IPS DF 6.9 (cell line): ENCODE measurements at regions not wholly inside any gene's neighbourhood (a gene's known extent, or its start where the extent isn't known, plus 50 kb on each side); places are given as distances from the start of the nearest gene placed in this dataset.
"Not testable (repeated sequence)": the region's sequence is repeated elsewhere in the genome, so short reads cannot be mapped to it uniquely, and the experiment has no call there.

Experiments used
- DNase-seq: peaks from one replicate; pipeline ENCODE4 v3.0.0-alpha.2; 2013; ENCODE audit warnings: low read depth, low spot score
- H3K27ac ChIP-seq: one replicate; pipeline ENCODE4 v1.5.1; 2013; ENCODE audit warnings: low read length, control low read depth
- H3K27me3 ChIP-seq: 2 replicates; pipeline ENCODE4 v1.6.1; 2013; ENCODE audit warnings: mild to moderate bottlenecking, low read length; ENCODE audit not compliant: control insufficient read depth, insufficient read depth
- H3K36me3 ChIP-seq: 2 replicates; pipeline ENCODE4 v1.6.1; 2013; ENCODE audit warnings: low read length; ENCODE audit not compliant: control insufficient read depth, insufficient read depth
- H3K4me1 ChIP-seq: 2 replicates; pipeline ENCODE4 v1.6.1; 2013; ENCODE audit warnings: low read length; ENCODE audit not compliant: control insufficient read depth, insufficient read depth
- H3K4me3 ChIP-seq: 2 replicates; pipeline ENCODE4 v1.5.1; 2013; ENCODE audit warnings: mild to moderate bottlenecking, low read length
- H3K9me3 ChIP-seq: 2 replicates; pipeline ENCODE4 v1.6.1; 2013; ENCODE audit warnings: low read length, inconsistent platforms; ENCODE audit not compliant: control insufficient read depth, insufficient read depth
- WGBS: extraction: QIAGEN DNeasy Blood & Tissue Kit; methylation state at CpG from one replicate; pipeline ENCODE4 v1.1.7; 2013; ENCODE audit warnings: mixed read lengths, missing lambda C conversion rate; ENCODE audit not compliant: insufficient read length, insufficient coverage; 5-methylcytosine and 5-hydroxymethylcytosine counted together

- H3K4me1 ChIP-seq, H3K27ac ChIP-seq, H3K27me3 ChIP-seq, H3K9me3 ChIP-seq, H3K4me3 ChIP-seq, DNase-seq, H3K36me3 ChIP-seq: not testable (repeated sequence)
- no CpG with 5 or more reads among the region's 8 CpGs for WGBS
Observed at GRCh38 chr1:182307486-182307885, 84.1 kb downstream of the GLUL start.

GRCh38 chr1:182305861-182306260 is 85.7 kb downstream of the GLUL start:
- no peak for DNase-seq
- Histone ChIP-seq H3K9me3 (no peaks in the 10 kb centered on the region), H3K4me3 (no peak overlapping the region), H3K36me3 (no peaks in the 10 kb centered on the region), H3K27ac (no peak overlapping the region), H3K4me1 (peaks cover 2% of the 10 kb centered on the region; the same call in 1 of the 2 replicates), H3K27me3 (no peaks in the 10 kb centered on the region)

DNA sequence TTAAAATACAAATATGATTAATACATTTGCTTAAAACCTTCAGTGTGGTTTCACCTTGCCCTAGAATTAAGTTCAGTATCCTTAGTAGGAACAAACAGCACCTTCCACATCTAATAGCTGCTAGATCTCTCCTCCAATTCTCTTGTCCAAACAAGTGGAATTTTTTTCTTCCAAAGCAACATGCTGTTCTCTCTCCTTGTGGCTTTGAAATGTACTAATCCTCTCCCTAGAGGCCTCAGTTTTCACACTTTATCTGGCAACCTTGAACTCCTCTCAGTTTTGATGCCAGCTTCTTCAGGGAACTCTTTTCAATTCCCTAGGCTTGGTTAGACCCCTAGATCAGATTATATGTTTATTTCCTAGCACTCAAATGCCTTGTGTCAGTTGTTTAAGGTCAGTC is 87.0 kb downstream of the GLUL start:
- Histone ChIP-seq H3K4me3 (no peak overlapping the region), H3K27ac (no peak overlapping the region), H3K36me3 (no peaks in the 10 kb centered on the region), H3K27me3 (no peaks in the 10 kb centered on the region), H3K4me1 (peaks cover 4% of the 10 kb centered on the region), H3K9me3 (no peaks in the 10 kb centered on the region)
- DNase-seq, result no peak

- no peak overlapping the region for H3K27ac ChIP-seq
- H3K27me3 ChIP-seq, result no peaks in the 10 kb centered on the region
- peaks cover 4% of the 10 kb centered on the region; the same call in 1 of the 2 replicates for H3K4me1 ChIP-seq
- H3K36me3 ChIP-seq, result no peaks in the 10 kb centered on the region
- no peak for DNase-seq
- H3K9me3 ChIP-seq, result no peaks in the 10 kb centered on the region
- WGBS, result no CpG with 5 or more reads among the region's 3 CpGs
- H3K4me3 ChIP-seq, result no peak overlapping the region
Observed at GRCh38 chr1:182304218-182304617, 87.4 kb downstream of the GLUL start.

DNA sequence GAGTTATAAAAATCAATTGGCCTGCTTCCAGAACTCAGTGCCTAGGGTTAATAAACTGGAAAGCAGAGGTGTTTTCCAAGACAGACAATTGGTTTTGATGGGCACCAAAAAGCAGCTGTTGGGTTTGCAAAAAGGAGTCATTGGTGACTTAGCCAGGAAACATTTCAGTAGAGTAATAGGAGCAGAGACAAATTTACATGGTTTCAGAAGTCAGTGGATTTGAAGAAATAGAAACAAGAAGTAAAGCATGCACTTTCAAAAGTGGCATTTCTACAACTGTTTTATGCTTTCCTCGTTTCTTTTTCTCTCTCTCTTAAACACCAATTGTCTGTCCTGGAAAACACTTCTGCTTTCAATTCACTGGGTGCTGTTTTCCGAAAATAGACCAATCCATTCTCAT is 87.8 kb downstream of the GLUL start:
- H3K4me1 ChIP-seq, result peaks cover 4% of the 10 kb centered on the region; the same call in 1 of the 2 replicates
- no peak overlapping the region for H3K27ac ChIP-seq
- no peaks in the 10 kb centered on the region for H3K36me3 ChIP-seq
- DNase-seq, result no peak
- no CpG with 5 or more reads among the region's 2 CpGs for WGBS
- no peaks in the 10 kb centered on the region for H3K27me3 ChIP-seq
- no peaks in the 10 kb centered on the region for H3K9me3 ChIP-seq
- H3K4me3 ChIP-seq, result no peak overlapping the region

GRCh38 chr1:182301467-182302198 is 90.0 kb downstream of the GLUL start:
- H3K9me3 ChIP-seq, result no peaks in the 10 kb centered on the region
- H3K4me1 ChIP-seq, result peaks cover 4% of the 10 kb centered on the region; the same call in 1 of the 2 replicates
- H3K27me3 ChIP-seq, result no peaks in the 10 kb centered on the region
- DNase-seq, result no peak
- H3K36me3 ChIP-seq, result no peaks in the 10 kb centered on the region
- WGBS, result no CpG with 5 or more reads among the region's 9 CpGs
- no peak overlapping the region for H3K27ac ChIP-seq
- H3K4me3 ChIP-seq, result no peak overlapping the region

- Histone ChIP-seq H3K4me1 (peaks cover 4% of the 10 kb centered on the region; the same call in 1 of the 2 replicates), H3K27me3 (no peaks in the 10 kb centered on the region), H3K36me3 (no peaks in the 10 kb centered on the region), H3K9me3 (no peaks in the 10 kb centered on the region), H3K27ac (no peak overlapping the region), H3K4me3 (no peak overlapping the region)
- no peak for DNase-seq
- WGBS, result no CpG with 5 or more reads among the region's 8 CpGs
Observed at GRCh38 chr1:182301026-182301436, 90.6 kb downstream of the GLUL start.

GRCh38 chr1:182299728-182300616 is 91.6 kb downstream of the GLUL start:
- WGBS, result no CpG with 5 or more reads among the region's 3 CpGs
- Histone ChIP-seq H3K27me3 (no peaks in the 10 kb centered on the region), H3K4me3 (no peak overlapping the region), H3K4me1 (peaks cover 4% of the 10 kb centered on the region; the same call in 1 of the 2 replicates), H3K36me3 (no peaks in the 10 kb centered on the region), H3K9me3 (no peaks in the 10 kb centered on the region), H3K27ac (no peak overlapping the region)
- DNase-seq, result no peak

- H3K4me1 ChIP-seq, H3K4me3 ChIP-seq, H3K27ac ChIP-seq, DNase-seq, H3K36me3 ChIP-seq, H3K9me3 ChIP-seq, H3K27me3 ChIP-seq: not testable (repeated sequence)
- no CpG with 5 or more reads among the region's 14 CpGs for WGBS
Observed at GRCh38 chr1:182299054-182299727, 92.4 kb downstream of the GLUL start.

- no peak overlapping the region for H3K27ac ChIP-seq
- H3K4me1 ChIP-seq, result peaks cover 4% of the 10 kb centered on the region; the same call in 1 of the 2 replicates
- H3K27me3 ChIP-seq, result no peaks in the 10 kb centered on the region
- H3K9me3 ChIP-seq, result no peaks in the 10 kb centered on the region
- H3K36me3 ChIP-seq, result no peaks in the 10 kb centered on the region
- DNase-seq, result no peak
- H3K4me3 ChIP-seq, result no peak overlapping the region
Observed at GRCh38 chr1:182297335-182297734, 94.3 kb downstream of the GLUL start.
